Suppressor macrophage treated with lipopolysaccharide for 1 hour (primary cell): ENCODE measurements at regions not wholly inside any gene's neighbourhood (a gene's known extent, or its start where the extent isn't known, plus 50 kb on each side); places are given as distances from the start of the nearest gene placed in this dataset.

Source experiments
- DNase-seq, 3 donors: peaks; one replicate each; pipeline ENCODE4 v3.0.0-alpha.2; 2020 to 2022

DNA sequence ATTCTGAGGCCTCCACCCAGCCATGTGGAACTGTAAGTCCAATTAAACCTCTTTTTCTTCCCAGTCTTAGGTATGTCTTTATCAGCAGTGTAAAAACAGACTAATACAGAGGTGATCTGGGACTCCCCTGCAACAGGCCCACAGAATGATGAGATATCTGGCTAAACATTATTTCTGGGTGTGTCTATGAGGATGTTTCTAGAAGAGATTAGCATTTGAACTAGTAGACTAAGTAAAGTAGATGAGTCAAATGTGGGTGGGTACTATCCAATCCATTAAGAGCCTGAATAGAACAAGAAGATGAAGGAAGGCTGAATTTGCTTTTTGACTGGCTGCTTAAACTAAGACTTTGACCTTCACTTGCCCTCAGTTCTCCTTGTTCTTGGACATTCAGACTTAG is 396.5 kb upstream of the LRRC7 start:
- DNase-seq: no peak

DNA sequence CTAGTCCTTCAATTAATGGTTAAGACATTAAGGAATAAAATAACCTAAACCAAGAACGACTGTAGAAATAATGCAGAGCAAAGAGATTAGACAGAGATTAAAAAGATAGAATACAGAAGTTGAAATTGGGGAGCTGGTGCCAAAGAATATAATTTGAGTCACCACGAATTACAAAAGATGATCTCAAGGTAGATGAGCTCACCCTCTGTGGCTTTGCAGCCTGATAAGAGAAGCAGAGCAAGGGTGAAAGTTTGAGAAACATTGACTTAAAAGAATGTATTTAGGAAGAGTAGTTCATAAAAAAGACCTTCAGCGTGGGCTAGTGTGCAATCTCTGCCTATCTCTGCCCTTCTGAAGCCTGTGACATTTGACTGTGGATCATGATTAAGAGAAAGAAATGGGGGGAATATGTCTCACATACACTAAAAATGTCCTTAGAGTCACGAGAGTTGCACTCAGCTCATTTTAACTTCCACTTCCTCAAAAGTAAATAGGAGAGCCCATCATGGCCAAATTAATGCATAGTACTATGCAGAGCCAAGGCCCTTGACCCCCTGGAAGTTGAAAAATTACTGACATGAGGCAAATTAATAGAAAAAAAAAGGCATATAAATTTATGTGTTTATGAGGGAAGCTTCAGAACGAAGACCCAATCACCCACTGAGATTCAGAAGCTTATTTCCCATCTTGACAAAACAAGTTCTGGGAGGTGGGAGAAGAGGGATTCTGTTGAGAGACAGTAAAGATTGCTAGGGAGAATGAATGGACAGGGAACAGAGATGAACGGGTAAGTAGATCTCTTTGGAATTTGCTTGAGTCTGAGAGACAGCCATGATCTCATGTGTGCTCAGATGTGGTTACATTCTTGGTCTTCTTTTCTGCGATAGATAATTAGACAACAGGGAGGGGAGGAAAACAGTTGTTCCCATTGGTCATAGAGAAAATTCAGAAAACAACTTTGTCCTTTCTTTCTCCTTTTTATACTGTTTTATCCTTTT is 395.4 kb upstream of the LRRC7 start:
- peak in 2 of 3 donors; percentile 0 to 2 for DNase-seq

GRCh38 chr1:69175053-69175452 is 392.7 kb upstream of the LRRC7 start:
- DNase-seq: no peak

DNA sequence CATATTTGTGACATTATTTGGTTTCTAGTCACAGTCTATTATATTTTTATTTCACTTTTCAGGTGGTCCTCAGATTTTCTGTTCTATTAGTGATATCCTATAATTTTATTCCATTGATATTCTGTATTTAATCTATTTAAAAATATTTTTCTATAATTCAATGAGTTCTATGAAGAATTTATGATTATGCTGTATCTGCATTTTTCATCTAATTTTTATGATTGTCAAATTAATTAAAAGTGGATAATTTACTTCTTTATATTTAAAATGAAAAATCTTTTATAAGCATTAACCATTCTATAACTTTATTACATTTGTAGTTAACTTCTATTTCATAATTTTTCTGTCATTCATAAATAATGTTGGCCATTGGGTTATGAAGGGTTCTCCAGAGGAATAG is 387.4 kb upstream of the LRRC7 start:
- DNase-seq: no peak

- DNase-seq: no peak
Measured at GRCh38 chr1:69185378-69185777, 382.3 kb upstream of the LRRC7 start.

- peak in 1 of 3 donors; percentile 12 for DNase-seq
Measured at GRCh38 chr1:69191335-69191734, 376.4 kb upstream of the LRRC7 start.

DNA sequence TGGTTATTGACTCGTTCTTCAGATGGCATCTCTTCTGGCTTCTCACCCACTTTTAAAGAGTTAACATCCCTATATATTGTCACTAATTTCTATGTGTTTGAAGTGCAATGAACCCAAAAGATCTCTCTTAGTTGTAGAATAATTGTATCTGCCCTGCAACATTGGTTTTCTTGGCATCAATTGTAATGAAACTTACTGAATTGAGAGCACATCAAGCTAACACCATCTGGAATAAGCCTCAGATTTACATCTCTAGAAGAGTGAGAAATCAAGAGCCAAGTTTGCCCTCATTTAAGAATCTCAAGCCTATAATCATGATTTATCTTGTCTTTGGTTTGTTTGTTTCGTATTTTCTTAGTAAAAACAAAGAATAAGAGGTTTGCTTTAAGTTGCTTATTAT is 372.6 kb upstream of the LRRC7 start:
- peak in 1 of 3 donors; percentile 1 for DNase-seq

GRCh38 chr1:69196071-69196470 is 371.7 kb upstream of the LRRC7 start:
- peak in 1 of 3 donors; percentile 16 for DNase-seq

- DNase-seq: no peak
Measured at GRCh38 chr1:69197816-69198215, 369.9 kb upstream of the LRRC7 start.

- no peak for DNase-seq
Measured at GRCh38 chr1:69201716-69202115, 366.0 kb upstream of the LRRC7 start.

- no peak for DNase-seq
Measured at GRCh38 chr1:69203166-69203565, 364.6 kb upstream of the LRRC7 start.

- no peak for DNase-seq
Measured at GRCh38 chr1:69213644-69214043, 354.1 kb upstream of the LRRC7 start.

GRCh38 chr1:69215883-69216282 is 351.8 kb upstream of the LRRC7 start:
- no peak for DNase-seq

- DNase-seq: no peak
Measured at GRCh38 chr1:69220672-69221071, 347.1 kb upstream of the LRRC7 start.

DNA sequence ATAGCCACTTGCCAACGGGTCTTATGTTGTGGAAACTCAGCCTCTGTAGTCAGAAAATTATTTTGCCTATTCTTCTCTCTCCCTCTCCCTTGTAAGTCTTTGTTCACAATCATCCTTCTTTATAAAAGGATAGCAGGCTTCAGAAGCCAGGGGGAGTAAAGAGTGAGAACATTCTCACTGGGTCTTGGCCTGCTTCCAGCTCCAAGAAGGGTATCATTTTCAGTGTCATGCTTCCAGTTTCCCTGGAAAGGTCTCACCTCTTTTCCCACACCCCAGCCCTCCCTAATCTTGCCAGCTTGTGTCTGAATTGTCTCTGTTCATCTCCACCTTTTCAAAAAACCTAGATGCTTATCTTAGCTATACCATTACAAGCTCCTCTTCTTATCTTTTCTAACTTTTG is 346.2 kb upstream of the LRRC7 start:
- DNase-seq: no peak

GRCh38 chr1:69223156-69223555 is 344.6 kb upstream of the LRRC7 start:
- no peak for DNase-seq

DNA sequence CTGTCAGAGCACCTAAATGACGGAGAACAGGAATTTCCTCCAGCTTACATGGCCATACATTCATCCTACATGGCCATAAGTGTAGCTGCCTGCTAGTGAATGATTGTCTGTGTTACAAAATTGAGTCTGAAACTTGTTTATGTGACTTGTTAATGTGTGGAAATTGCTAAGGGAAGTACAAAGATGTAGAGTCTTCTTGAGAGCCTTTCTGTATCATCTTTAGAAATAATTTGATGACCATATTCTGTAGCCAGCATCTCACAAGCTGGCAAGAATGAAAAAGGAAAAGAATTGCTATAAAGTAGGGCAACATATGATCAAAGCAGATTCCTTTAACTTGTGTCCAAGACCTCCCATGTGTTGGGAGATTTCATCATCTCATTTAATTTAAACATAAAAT is 339.2 kb upstream of the LRRC7 start:
- no peak for DNase-seq

DNA sequence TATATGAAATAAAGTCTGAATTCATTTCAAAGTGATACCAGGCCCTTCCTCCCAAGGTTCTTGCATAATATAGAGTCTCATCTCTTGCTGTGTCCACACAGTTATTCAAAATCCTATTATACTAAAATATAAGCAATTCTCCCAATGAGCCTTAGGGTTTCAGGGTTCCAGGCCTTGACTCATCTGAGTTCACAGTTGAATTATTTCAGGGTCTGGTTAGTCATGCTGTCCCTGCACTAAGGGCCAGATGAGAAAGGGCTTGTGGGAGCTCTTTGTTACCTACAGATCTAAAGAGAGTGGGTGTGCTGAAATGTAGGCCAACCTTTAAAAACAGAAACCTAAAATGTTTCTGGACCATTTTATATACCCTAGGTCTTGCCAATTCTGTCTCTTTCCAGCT is 337.5 kb upstream of the LRRC7 start:
- no peak for DNase-seq

- DNase-seq: no peak
Measured at GRCh38 chr1:69233463-69233862, 334.3 kb upstream of the LRRC7 start.

- no peak for DNase-seq
Measured at GRCh38 chr1:69244211-69244610, 323.5 kb upstream of the LRRC7 start.

DNA sequence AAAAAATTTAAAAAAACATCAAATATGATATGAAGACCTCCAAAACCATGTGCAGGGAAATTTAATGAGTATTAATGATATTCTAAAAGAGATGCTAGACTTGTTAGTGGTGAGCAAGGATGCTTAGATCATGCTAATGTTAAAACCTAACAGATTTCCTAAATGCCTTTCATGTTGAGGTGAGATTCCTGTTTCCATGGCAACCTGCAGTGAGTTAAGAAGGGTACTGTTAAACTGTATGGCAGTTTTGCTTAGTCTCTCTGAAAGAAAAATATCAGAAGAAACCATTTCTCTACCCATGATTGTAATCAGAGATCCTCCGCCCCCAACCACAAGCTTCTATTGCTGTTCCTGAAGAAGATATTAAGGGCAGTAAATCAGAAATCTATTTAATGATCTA is 321.6 kb upstream of the LRRC7 start:
- DNase-seq: no peak

DNA sequence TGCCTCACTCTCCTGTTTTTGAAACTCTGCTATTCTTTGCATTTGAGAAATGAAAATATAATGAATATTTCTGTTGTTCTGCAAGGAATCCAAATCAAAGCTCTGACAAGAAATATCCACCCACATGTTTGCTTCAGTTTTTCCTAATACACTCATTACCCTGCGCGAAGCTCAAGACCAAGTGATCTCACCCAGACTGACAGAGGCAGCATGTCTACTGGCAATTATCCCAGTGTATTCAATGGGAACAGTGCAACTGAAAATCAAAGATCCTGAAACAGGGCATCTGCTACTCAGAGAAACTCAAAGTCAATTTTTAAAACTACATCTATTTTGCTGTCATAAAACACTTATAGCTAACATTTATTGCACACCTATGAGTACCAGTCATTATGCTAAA is 321.0 kb upstream of the LRRC7 start:
- no peak for DNase-seq

GRCh38 chr1:69252696-69253095 is 315.0 kb upstream of the LRRC7 start:
- no peak for DNase-seq

GRCh38 chr1:69256036-69256435 is 311.7 kb upstream of the LRRC7 start:
- DNase-seq: no peak

DNA sequence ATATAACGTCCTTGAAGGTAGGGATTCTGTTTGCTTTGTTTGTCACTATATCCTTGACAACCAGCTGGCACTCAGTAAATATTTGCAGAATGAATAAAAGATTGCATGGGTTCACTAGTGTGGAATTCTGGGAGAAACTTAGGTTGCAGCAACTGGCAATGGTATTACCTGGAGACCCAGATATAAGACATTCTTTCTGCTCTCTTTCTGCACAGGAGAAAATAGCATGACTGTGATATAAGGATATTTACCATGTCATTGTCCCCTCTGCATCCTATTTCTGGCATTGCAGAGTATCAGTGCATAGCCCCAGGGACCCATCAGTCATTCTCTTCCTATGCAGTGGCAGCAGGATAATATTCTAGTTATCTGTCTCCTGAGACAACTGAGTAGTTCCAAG is 308.9 kb upstream of the LRRC7 start:
- no peak for DNase-seq
